RWPE1 (cell line): ENCODE measurements at regions not wholly inside any gene's neighbourhood (a gene's known extent, or its start where the extent isn't known, plus 50 kb on each side); places are given as distances from the start of the nearest gene placed in this dataset.

ENCODE experiments used
- CTCF ChIA-PET: fragments of 350-600 bp; sonication (Branson Sonifier 250); formaldehyde crosslinking; extraction: SDS; loops from one replicate; lab custom pipeline; 2021; lab: Yijun Ruan, JAX
- POLR2A ChIA-PET: fragments of 400-600 bp; formaldehyde crosslinking; extraction: SDS; loops from one replicate; lab custom pipeline; 2020; ENCODE audit warnings: antibody characterized with exemption; ENCODE audit not compliant: low non-redundant PET; lab: Yijun Ruan, JAX
- DNase-seq: peaks from one replicate; pipeline ENCODE4 v3.0.0; 2012; ENCODE audit warnings: low spot score
- H3K27ac ChIP-seq: fragments of 450-650 bp; 2 replicates; pipeline ENCODE4 v1.5.1; 2017
- CTCF ChIP-seq: fragments of 450-650 bp; conservative IDR thresholded peaks from 2 replicates; pipeline ENCODE4 v1.5.1; 2017; ENCODE audit warnings: low read depth, mild to moderate bottlenecking

DNA sequence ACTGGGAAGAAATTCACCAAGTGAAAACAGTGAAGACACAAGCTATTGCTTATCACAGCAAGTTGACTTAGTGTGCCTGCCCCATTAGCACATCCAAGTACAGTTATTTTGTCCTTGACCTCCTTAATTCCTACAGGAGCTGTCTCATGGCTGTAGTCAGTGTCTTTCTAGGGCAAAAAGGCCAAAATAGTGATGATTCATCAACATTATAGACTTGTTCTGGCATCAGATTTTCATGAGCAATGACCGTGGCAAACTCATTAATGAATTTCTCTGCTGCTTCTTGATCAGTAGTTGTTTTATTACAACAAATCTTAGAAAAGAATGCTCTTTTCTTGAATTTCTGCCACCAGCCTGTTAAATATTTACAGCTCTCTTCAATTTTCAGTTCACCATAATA is 1169.3 kb upstream of the DDX18 start:
- H3K27ac ChIP-seq, result no peak overlapping the region
- no peak for TF ChIP-seq CTCF
- ChIA-PET POLR2A (no interaction called here), CTCF (no interaction called here)
- DNase-seq, result no peak

DNA sequence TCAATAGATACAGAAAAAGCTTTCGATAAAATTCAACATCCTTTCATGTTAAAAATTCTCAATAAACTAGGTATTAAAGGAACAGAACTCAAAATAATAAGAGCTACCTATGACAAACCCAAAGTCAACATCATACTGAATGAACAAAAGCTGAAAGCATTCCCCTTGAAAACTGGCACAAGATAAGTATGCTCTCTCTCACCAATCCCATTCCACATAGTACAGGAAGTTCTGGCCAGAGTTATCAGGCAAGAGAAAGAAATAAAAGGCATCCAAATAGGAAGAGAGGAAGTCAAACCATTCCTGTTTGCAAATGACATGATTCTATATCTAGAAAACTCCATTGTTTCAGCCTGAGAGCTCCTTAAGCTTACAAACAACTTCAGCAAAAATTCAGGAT is 1145.8 kb upstream of the DDX18 start:
- no peak overlapping the region for H3K27ac ChIP-seq
- POLR2A ChIA-PET, result no interaction called here
- CTCF ChIA-PET, result no interaction called here
- TF ChIP-seq CTCF, result no peak
- DNase-seq, result no peak

DNA sequence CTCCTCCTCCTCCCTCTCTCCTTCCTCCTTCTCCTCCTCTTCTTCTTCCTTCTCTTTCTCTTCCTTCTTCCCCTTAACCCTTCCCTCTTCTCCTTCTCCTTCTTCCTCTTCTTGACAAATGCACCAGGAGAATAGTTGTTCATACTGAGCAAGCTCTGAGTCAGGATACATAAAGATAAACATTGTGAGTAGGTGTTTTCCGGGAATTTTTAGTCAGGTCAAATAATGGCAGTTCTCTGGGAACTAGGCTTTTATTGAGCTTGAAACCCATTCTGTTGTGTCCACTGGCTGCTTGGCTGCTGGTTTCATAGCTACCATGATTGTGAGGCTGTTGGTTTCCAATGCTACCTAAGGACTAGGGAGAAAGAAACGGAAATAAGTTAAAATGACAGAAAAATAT is 1144.7 kb upstream of the DDX18 start:
- CTCF ChIA-PET, result interaction anchor here (0.7 kb wide), 2 partner anchors 39 to 197 kb away, joined by 3 to 4 read pairs; no protein-coding TSS in a partner anchor
- no peak for TF ChIP-seq CTCF

DNA sequence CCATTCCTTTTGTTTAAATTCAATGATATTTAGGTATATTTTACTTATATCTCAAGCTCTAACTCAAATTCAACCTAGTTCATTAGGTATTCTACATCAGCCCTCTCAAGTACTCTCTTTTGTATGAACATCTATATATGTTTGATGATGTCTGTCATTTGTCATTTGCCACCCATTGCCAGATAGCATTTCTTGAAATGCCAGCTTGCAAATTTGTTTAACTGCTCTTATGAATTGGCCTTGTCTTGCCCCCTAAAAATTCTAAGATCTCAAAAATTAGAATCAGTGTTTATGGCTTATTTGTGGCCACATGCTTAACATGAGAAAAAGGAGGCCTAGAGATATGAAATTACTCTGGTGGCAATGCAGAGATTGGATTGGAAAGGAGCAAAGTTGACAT is 1140.3 kb upstream of the DDX18 start:
- TF ChIP-seq CTCF, result no peak
- CTCF ChIA-PET, result no interaction called here
- H3K27ac ChIP-seq, result no peak overlapping the region
- DNase-seq, result no peak
- POLR2A ChIA-PET, result no interaction called here

More for the DNA sequence above, 1144.7 kb upstream of the DDX18 start:
- no peak overlapping the region for H3K27ac ChIP-seq
- peak; percentile 14 for DNase-seq
- POLR2A ChIA-PET, result no interaction called here

GRCh38 chr2:116676776-116677175 is 1137.7 kb upstream of the DDX18 start:
- no peak for DNase-seq
- no peak for TF ChIP-seq CTCF
- no peak overlapping the region for H3K27ac ChIP-seq
- CTCF ChIA-PET, result no interaction called here
- POLR2A ChIA-PET, result no interaction called here

DNA sequence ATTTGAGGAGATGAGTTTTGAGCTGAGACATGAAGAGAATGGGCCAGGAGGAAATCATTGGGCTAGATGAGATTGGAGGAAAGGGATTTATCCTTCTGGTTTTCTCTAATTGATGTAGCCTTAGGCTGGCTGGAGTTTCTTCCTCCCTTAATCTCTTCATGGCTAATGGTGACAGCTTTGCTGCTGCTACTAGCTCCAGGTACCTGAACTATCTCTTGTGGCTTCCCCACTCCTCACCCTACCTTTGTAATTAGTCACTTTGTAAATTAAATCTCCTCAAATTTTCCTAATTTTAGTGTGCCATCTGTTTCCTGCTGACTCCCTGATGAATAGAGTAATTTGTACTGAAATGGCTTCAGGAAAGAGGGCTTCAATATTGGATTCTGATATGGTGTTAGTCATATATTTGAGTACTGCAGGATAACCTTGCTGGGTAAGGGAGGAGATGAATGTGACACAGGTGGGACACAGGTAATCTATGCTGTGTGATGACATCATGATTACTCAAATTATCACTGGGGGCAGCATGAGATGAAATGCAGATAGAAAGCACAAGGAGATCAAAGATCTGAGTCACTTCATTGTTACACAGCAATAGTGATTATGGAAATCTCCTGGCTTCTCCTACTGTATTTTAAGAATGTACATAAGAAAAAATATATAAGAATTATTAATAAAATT is 1134.1 kb upstream of the DDX18 start:
- no peak for DNase-seq
- ChIA-PET CTCF (no interaction called here), POLR2A (no interaction called here)
- H3K27ac ChIP-seq, result no peak overlapping the region
- no peak for TF ChIP-seq CTCF
